Upper lobe of left lung (tissue), 6 donors: ENCODE measurements at regions not wholly inside any gene's neighbourhood (a gene's known extent, or its start where the extent isn't known, plus 50 kb on each side); places are given as distances from the start of the nearest gene placed in this dataset.
A peak's percentile ranks its signal among the peaks of the same experiment; 100 is the strongest.

Experiments used
- ATAC-seq, 2 donors: fragments of 200-7000 bp; cut with Tn5 transposase; one replicate each; pipeline ENCODE4 v1.9.1; 2022; ENCODE audit warnings: mild to moderate bottlenecking in 2 of 2, moderate library complexity in 2 of 2; ENCODE audit not compliant: low FRiP score in 2 of 2
- DNase-seq, 2 donors: peaks; one replicate each; pipeline ENCODE4 v3.0.0-alpha.2; 2019 to 2020
- H3K27ac ChIP-seq, 4 donors: fragments of 200-600 bp; sonication (generic); one replicate each; pipeline ENCODE4 v1.5.1; 2016 to 2019
- H3K27me3 ChIP-seq, 4 donors: fragments of 200-600 bp; sonication (generic); one replicate each; pipeline ENCODE4 v1.5.1; 2017 to 2019
- H3K36me3 ChIP-seq, 4 donors: fragments of 200-600 bp; sonication (generic); one replicate each; pipeline ENCODE4 v1.5.1; 2016 to 2019
- H3K4me1 ChIP-seq, 4 donors: fragments of 200-600 bp; sonication (generic); one replicate each; pipeline ENCODE4 v1.5.1; 2018 to 2019
- H3K4me3 ChIP-seq, 4 donors: fragments of 200-600 bp; sonication (generic); one replicate each; pipeline ENCODE4 v1.5.1; 2017 to 2019; ENCODE audit warnings: mild to moderate bottlenecking in 2 of 4, moderate library complexity in 1 of 4
- H3K9me3 ChIP-seq, 4 donors: fragments of 200-600 bp; sonication (generic); one replicate each; pipeline ENCODE4 v1.5.1; 2018 to 2019
- CTCF ChIP-seq, 6 experiments: fragments of 450-650 bp in 4 of 6; fragments of 200-600 bp in 2 of 6; sonication (generic) in 2 of 6; IDR thresholded peaks; one replicate each; pipeline ENCODE4 v1.5.1; 2016 to 2019; ENCODE audit warnings: antibody characterized with exemption in 6 of 6
- EP300 ChIP-seq, 4 donors: sonication (generic); formaldehyde crosslinking; IDR thresholded peaks; one replicate each; pipeline ENCODE4 v1.5.1; 2017; ENCODE audit warnings: antibody characterized with exemption in 4 of 4, control low read depth in 2 of 4
- POLR2A ChIP-seq, 4 donors: fragments of 450-650 bp; IDR thresholded peaks; one replicate each; pipeline ENCODE4 v1.5.1; 2016 to 2017; ENCODE audit warnings: antibody characterized with exemption in 4 of 4, mild to moderate bottlenecking in 2 of 4
- POLR2AphosphoS5 ChIP-seq, 2 donors: sonication (generic); formaldehyde crosslinking; IDR thresholded peaks; one replicate each; pipeline ENCODE4 v1.5.1; 2017; ENCODE audit warnings: antibody characterized with exemption in 2 of 2
- WGBS, 2 donors: methylation state at CpG; one replicate each; pipeline ENCODE4 v1.1.5; 2017 to 2018; 5-methylcytosine and 5-hydroxymethylcytosine counted together
- donor health status: DM: no; HTN: no; CAD: no; lungs with moderate emphysema.
- donor health status: DM: no; HTN: yes; CAD: no; lungs with severe emphysema.

GRCh38 chr20:5484926-5485325 lies 125.9 kb downstream of the GPCPD1 start:
- no peak overlapping the region for H3K27ac ChIP-seq
- DNase-seq (no peak), ATAC-seq (no peak)
- no peaks in the 10 kb centered on the region for H3K27me3 ChIP-seq
- no peaks in the 10 kb centered on the region for H3K4me1 ChIP-seq
- WGBS, 2 donors = 79 to 96% methylated on average over 4 to 8 of the region's 8 CpGs
- no peak overlapping the region for H3K4me3 ChIP-seq
- no peaks in the 10 kb centered on the region for H3K36me3 ChIP-seq
- no peak for TF ChIP-seq EP300 (IDR thresholded peaks at IDR 0.05)
- TF ChIP-seq POLR2A (IDR thresholded peaks at IDR 0.05) = no peak
- TF ChIP-seq POLR2AphosphoS5 (IDR thresholded peaks at IDR 0.05) = no peak
- TF ChIP-seq CTCF (IDR thresholded peaks at IDR 0.05) = no peak
- H3K9me3 ChIP-seq = no peaks in the 10 kb centered on the region

GRCh38 chr20:5484346-5484745 lies 126.5 kb downstream of the GPCPD1 start:
- no peak overlapping the region for H3K4me3 ChIP-seq
- no peaks in the 10 kb centered on the region for H3K27me3 ChIP-seq
- no peak for TF ChIP-seq CTCF (IDR thresholded peaks at IDR 0.05)
- WGBS, 2 donors = 55 to 76% methylated on average over 6 of the region's 6 CpGs
- H3K27ac ChIP-seq = no peak overlapping the region
- H3K9me3 ChIP-seq = no peaks in the 10 kb centered on the region
- H3K4me1 ChIP-seq = no peaks in the 10 kb centered on the region
- no peaks in the 10 kb centered on the region for H3K36me3 ChIP-seq
- no peak for ATAC-seq
- peak in 1 of 2 donors; percentile 19 for DNase-seq

GRCh38 chr20:5482791-5483190 lies 128.0 kb downstream of the GPCPD1 start:
- no peak for ATAC-seq
- Histone ChIP-seq H3K4me3 (no peak overlapping the region), H3K27me3 (no peaks in the 10 kb centered on the region), H3K9me3 (no peaks in the 10 kb centered on the region), H3K27ac (no peak overlapping the region), H3K36me3 (no peaks in the 10 kb centered on the region), H3K4me1 (no peaks in the 10 kb centered on the region)
- no peak for DNase-seq
- TF ChIP-seq CTCF (IDR thresholded peaks at IDR 0.05) = no peak
- no peak for TF ChIP-seq POLR2A (IDR thresholded peaks at IDR 0.05)
- no peak for TF ChIP-seq POLR2AphosphoS5 (IDR thresholded peaks at IDR 0.05)
- no peak for TF ChIP-seq EP300 (IDR thresholded peaks at IDR 0.05)
- WGBS, 2 donors = 68 to 71% methylated on average over 2 of the region's 2 CpGs

- H3K36me3 ChIP-seq = no peaks in the 10 kb centered on the region
- H3K9me3 ChIP-seq = no peaks in the 10 kb centered on the region
- H3K27me3 ChIP-seq = no peaks in the 10 kb centered on the region
- 89 to 93% methylated on average over 4 of the region's 4 CpGs for WGBS, 2 donors
- H3K4me1 ChIP-seq = no peaks in the 10 kb centered on the region
- H3K4me3 ChIP-seq = no peak overlapping the region
- no peak for TF ChIP-seq EP300 (IDR thresholded peaks at IDR 0.05)
- DNase-seq (no peak), ATAC-seq (no peak)
- H3K27ac ChIP-seq = no peak overlapping the region
Observed at GRCh38 chr20:5481872-5482271, 128.9 kb downstream of the GPCPD1 start.

GRCh38 chr20:5480824-5481600 lies 129.8 kb downstream of the GPCPD1 start:
- no peak overlapping the region for H3K4me3 ChIP-seq
- no peak for DNase-seq
- TF ChIP-seq POLR2A (IDR thresholded peaks at IDR 0.05) (no peak), POLR2AphosphoS5 (IDR thresholded peaks at IDR 0.05) (no peak), EP300 (IDR thresholded peaks at IDR 0.05) (no peak), CTCF (IDR thresholded peaks at IDR 0.05) (no peak)
- ATAC-seq = no peak
- 56 to 79% methylated on average over 6 of the region's 6 CpGs for WGBS, 2 donors
- H3K36me3 ChIP-seq = no peaks in the 10 kb centered on the region
- H3K9me3 ChIP-seq = no peaks in the 10 kb centered on the region
- no peak overlapping the region for H3K27ac ChIP-seq
- H3K27me3 ChIP-seq = no peaks in the 10 kb centered on the region
- H3K4me1 ChIP-seq = no peaks in the 10 kb centered on the region
